GM20000 (cell line): ENCODE measurements at regions not wholly inside any gene's neighbourhood (a gene's known extent, or its start where the extent isn't known, plus 50 kb on each side); places are given as distances from the start of the nearest gene placed in this dataset.

Source experiments
- DNase-seq: peaks from one replicate; pipeline ENCODE4 v3.0.0; 2012; ENCODE audit warnings: low spot score
- CTCF ChIP-seq: IDR thresholded peaks from 2 replicates; pipeline ENCODE4 v1.5.1; 2012; ENCODE audit warnings: mild to moderate bottlenecking, control low read depth; ENCODE audit errors: extremely low read depth, missing control alignments

- no peak for TF ChIP-seq CTCF
- DNase-seq, result no peak
These were observed 338.6 kb upstream of the PLET1 start for GRCh38 chr11:112599265-112599664.

- no peak for TF ChIP-seq CTCF
- DNase-seq, result no peak
These were observed 339.3 kb upstream of the PLET1 start for GRCh38 chr11:112599856-112600533.

- no peak for DNase-seq
- TF ChIP-seq CTCF, result no peak
These were observed 344.5 kb upstream of the PLET1 start for GRCh38 chr11:112605093-112605666.

- DNase-seq, result no peak
- no peak for TF ChIP-seq CTCF
These were observed 346.0 kb upstream of the PLET1 start for GRCh38 chr11:112606656-112607055.

GRCh38 chr11:112608509-112608908 is 347.8 kb upstream of the PLET1 start:
- TF ChIP-seq CTCF, result no peak
- no peak for DNase-seq

- TF ChIP-seq CTCF, result no peak
- DNase-seq, result no peak
These were observed 349.8 kb upstream of the PLET1 start for GRCh38 chr11:112610494-112610893.

- DNase-seq, result no peak
- no peak for TF ChIP-seq CTCF
These were observed 350.0 kb upstream of the NCAM1 start for GRCh38 chr11:112610996-112611750.
